Posterior vena cava (tissue), 2 donors: ENCODE measurements at regions not wholly inside any gene's neighbourhood (a gene's known extent, or its start where the extent isn't known, plus 50 kb on each side); places are given as distances from the start of the nearest gene placed in this dataset.

ENCODE experiments used
- DNase-seq: peaks from one replicate; pipeline ENCODE4 v3.0.0-alpha.2; 2020; ENCODE audit warnings: low spot score
- intact Hi-C, 2 donors: fragments of 100-400 bp; cut with DNase I; formaldehyde crosslinking; loops; one replicate each; pipeline versions ENCODE4 v1.14.1 to v1.14.2; 2022 to 2023
- donor health status: DM: yes; HTN: yes; CAD: no.
- donor health status: DM: yes; HTN: yes; CAD: no.

DNA sequence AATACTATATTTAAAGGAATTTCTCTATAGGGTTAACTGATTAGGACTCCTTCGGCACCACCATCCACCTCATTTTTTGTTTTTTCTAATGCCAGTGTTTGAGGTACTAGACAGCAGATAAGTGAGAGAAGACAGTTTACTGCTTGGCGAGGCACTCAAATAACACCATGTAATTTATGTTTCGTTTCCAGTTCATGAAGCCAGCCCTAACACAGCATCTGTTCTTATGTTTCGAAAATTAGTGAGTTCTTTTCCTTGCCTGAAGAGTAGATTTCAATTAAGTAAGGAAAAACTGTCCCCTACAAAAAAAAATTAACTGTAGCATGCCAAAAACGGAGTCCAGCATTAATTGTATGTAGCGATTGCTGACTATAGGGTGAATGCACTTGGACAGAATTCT is 409.1 kb downstream of the TBC1D4 start:
- DNase-seq, result no peak
- intact Hi-C loops, result no loop called here

DNA sequence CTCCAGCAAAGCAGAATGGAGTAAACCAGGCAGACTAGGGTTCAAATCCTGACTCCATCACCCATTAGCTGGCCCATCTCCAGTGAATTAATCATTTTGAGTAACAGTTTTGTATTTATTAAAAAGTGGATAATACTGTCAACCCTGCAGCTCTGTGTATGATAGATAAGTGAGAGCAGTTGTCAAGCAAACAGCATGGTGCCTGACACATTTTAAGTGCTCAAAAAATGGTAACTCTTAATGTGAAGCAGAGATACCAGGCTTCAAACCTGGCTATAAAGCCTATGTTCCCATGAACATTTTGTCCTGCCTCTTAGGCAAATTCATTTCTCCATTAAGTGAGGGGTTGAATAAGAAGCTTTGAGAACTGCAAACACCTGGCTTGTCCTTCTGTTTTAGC is 409.6 kb downstream of the TBC1D4 start:
- no peak for DNase-seq
- intact Hi-C loops, result no loop called here

- intact Hi-C loops, result no loop called here
- no peak for DNase-seq
These were observed 410.2 kb downstream of the TBC1D4 start for GRCh38 chr13:75071796-75072195.

DNA sequence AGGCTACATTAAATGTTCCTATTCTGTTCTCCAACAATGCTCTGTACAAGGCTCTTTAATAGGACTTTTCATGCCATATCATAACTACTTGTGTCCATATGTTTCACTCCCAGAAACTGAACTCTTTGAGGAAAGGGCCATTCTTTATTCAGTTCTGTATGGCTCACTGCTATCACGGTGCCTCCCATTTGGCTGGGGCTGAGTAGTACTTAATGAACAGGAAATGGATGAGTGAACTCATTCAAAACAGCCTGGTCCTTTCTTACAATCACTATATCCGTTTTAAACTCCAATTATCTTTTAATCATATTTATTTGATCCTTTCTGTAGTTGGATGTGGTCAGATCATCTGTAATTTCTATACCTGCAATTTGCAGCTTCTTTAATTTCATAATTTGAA is 410.6 kb downstream of the TBC1D4 start:
- intact Hi-C loops, result no loop called here
- no peak for DNase-seq

- intact Hi-C loops, result no loop called here
- DNase-seq, result no peak
These were observed 420.1 kb downstream of the TBC1D4 start for GRCh38 chr13:75061909-75062308.

DNA sequence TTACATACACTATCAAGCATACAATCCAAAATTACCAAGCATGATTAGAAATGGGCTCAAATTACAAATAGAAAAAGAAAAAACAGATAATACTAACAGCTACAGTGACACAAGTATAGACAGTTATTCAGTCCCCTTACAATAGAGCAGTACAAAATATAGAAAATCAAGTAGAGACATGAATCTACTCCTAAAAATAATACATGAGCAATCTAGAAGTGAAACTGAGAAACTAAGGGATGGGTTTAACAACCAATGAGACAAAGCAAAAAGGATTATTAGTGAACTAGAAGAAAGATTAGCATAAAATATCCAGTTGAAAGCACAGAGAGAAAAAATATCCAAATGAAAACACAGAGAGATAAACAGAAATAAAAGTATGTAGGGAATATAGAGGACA is 426.7 kb downstream of the TBC1D4 start:
- no peak for DNase-seq

GRCh38 chr13:75052616-75053015 is 429.4 kb downstream of the TBC1D4 start:
- no peak for DNase-seq
- intact Hi-C loops, result no loop called here

More for the DNA sequence above, 426.7 kb downstream of the TBC1D4 start:
- intact Hi-C loops, result no loop called here

DNA sequence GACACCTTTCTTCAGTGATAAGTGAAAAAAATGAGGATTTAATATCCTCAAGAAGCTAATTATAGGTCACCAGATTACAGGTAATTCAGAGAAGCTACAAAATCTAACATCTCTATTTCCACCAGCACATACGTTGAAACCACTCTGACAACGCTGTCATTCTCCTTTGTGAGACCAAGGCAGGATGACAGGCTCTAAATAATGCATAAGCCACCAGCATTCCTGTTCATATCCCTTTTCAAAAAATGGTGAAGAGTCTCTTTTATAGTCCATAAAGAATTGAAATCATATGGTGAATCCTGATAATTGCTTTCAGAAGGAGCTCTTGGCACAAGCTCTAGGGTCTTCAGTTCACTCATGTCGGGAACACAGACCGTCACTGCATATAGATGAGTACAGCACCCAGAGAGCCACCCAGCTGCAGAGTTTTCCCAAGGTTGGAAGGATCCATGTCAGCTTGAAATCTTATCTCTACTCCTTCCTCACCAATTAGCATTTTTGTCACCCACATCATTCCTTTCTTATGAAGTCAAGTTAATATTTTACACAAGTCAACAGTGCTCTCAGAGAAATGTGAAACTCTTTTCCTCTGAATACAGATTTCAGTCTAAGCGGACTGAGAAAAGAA is 431.4 kb downstream of the TBC1D4 start:
- intact Hi-C loops, result no loop called here

GRCh38 chr13:75049735-75050335 is 432.1 kb downstream of the TBC1D4 start:
- DNase-seq, result no peak
- intact Hi-C loops, result no loop called here

More for the DNA sequence above, 431.4 kb downstream of the TBC1D4 start:
- no peak for DNase-seq

DNA sequence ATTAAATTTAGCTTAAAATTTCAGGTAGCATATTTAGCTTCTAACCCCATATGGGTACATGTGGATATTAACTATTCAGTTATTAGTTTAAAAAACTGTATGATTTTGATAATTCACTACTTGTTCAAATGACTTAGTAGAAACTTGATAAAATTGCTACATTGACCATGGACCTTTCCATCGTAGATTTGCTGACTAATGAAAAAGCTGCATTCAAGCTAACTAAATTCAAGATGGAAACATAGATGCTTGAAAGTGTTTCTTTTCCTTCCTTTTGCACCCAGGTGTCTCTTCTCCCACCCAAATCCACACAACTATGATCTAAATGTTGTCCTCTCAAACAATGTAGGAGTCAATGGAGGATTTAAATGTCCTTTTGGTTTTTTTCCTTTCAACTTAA is 439.2 kb downstream of the TBC1D4 start:
- intact Hi-C loops, result no loop called here

DNA sequence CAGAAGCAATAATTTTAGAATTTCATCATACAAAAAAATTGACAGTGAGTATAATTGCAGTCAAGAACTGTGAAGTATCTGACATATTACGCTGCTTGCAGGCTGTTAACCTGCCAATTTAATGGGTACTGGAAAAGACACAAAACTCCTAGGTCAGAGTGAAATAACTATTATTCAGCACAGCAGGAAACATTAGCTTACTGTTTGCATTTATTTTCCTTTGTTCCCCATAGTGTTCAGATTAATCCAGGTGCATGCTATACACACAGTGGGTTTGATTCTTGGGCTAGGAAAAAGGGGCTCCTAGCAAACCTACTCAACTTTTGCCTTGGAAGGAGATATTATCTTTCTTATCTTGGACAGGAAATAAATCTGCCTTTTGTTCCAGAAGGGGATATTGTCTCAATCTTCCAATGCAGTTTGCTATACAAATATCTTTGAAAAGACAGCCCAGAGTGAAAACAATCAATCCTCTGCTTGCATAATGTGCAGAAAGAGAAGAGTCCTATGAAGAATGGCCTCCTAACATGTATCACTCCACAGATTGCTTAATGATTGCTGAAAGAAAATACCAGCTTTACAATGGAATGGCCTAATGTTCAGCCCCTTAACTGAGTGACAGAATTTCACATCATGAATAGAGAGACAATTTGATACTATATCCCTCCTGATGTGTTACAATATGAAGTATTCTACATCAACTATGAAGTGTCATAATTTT is 443.4 kb downstream of the TBC1D4 start:
- no peak for DNase-seq
- intact Hi-C loops, result no loop called here

More for the DNA sequence above, 439.2 kb downstream of the TBC1D4 start:
- no peak for DNase-seq

GRCh38 chr13:75025956-75026355 is 456.0 kb downstream of the TBC1D4 start:
- intact Hi-C loops, result no loop called here
- DNase-seq, result no peak

DNA sequence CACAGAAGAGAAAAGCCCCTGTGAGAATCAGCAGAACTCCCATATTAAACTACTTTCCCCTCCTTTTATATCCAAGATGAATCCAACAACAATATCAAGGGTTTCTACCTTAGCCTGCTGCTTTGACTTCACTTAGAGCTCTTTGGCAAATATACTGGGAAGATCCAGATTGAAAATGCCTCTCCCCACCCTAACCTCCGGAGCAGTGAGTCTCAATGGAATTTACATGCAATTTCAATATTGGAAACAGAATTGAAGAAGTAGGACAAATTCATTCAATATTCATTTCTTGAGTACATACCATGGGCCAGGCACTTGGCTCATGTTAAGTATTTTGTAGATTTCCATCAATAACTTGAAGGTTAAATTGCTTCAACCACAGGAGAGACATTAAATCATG is 457.4 kb downstream of the TBC1D4 start:
- DNase-seq, result no peak
- intact Hi-C loops, result no loop called here

DNA sequence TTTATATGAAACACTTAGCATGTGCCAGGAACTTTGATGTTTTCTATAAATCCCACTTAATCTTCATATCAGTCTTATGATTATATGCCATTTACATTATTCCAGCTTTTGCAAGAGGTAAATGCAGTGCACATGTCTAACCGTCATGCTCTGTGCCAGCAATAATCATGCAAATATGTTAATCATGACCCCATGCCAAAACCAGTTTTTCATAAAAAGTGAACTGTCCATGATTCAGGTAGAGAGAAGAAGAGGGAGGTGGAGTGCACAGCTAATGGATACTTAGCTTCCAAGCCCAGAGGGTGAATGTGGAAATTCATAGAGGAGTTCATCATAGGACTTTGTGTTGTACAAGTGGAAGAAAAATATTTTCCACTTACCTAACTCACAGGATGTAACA is 458.4 kb downstream of the TBC1D4 start:
- intact Hi-C loops, result no loop called here
- DNase-seq, result no peak

GRCh38 chr13:75021151-75021550 is 460.8 kb downstream of the TBC1D4 start:
- no peak for DNase-seq
- intact Hi-C loops, result no loop called here

DNA sequence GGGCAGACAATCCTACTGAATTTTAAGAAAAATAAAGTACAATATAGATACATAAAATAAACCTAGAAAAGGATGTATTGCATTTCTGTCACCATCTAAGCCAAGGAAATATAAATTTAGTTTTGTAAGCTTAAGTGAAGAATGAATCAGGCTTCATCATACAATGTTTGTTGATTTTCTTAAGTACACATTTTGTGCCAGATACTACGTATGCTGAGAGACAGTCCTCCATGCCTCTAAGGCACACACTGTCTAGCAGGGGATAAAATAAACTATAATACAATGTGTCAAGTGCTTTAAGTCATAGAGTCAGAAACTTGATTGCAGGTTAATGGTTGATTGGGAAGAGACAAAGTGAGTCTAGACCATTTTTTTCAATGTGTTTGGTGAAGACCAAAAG is 465.7 kb downstream of the TBC1D4 start:
- no peak for DNase-seq
- intact Hi-C loops, result no loop called here

GRCh38 chr13:75013818-75014217 is 468.2 kb downstream of the TBC1D4 start:
- intact Hi-C loops, result no loop called here
- DNase-seq, result no peak

DNA sequence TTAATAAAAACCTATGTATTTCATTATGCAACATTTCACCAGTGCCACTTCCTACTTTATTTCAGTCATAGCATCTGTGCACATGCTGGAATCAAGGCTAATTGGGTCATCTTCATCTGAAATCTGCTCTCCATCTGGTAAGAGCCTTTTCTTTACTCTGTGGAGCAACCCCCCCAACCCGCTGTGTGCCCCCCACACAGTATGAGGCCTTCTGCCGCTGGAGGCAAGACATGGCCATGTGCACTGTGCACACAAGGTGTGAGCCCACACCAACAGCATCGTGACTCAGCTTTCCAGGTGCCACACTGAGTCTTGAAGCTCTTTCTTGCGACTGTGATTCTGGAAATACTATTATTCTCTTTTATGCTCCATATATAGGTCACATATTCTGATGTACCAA is 471.0 kb downstream of the TBC1D4 start:
- intact Hi-C loops, result no loop called here
- no peak for DNase-seq

- no peak for DNase-seq
- intact Hi-C loops, result loop anchor here in 1 of 2 donors (2.0 kb wide), 1 partner anchor 68 kb away; no protein-coding TSS in a partner anchor
These were observed 473.0 kb downstream of the TBC1D4 start for GRCh38 chr13:75008926-75009325.

DNA sequence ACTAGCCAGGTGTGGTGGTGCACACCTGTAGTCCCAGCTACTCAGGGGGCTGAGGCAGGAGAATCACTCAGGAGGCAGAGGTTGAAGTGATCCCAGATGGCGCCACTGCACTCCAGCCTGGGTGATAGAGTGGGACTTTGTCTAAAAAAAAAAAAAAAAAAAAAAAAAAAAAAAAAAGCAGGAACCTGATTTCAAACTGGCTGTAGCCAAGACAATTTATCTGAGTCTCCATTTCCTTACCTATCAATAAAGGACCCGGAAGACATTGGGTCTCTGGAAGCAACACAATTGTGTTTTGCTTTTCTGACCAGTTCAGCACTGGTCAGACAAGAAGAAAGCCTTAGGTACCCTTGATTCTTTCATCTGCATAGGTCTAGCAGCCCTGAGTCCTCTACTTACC is 491.0 kb downstream of the TBC1D4 start:
- DNase-seq, result no peak
- intact Hi-C loops, result no loop called here
